Mesothelial cell of epicardium (in vitro differentiated cells): ENCODE measurements at regions not wholly inside any gene's neighbourhood (a gene's known extent, or its start where the extent isn't known, plus 50 kb on each side); places are given as distances from the start of the nearest gene placed in this dataset.

Experiments
- DNase-seq, 2 experiments: peaks; one replicate each; pipeline ENCODE4 v3.0.0; 2021; ENCODE audit warnings: low spot score in 2 of 2; ENCODE audit not compliant: unreplicated experiment in 2 of 2
- H3K27ac Mint-ChIP-seq: 2 replicates; pipeline ENCODE4 v1.8.0; 2021; ENCODE audit warnings: mixed read lengths
- H3K27me3 Mint-ChIP-seq: 2 replicates; pipeline ENCODE4 v1.8.0; 2021; ENCODE audit warnings: low read depth, mixed read lengths
- H3K36me3 Mint-ChIP-seq: 2 replicates; pipeline ENCODE4 v1.8.0; 2021; ENCODE audit warnings: mixed read lengths
- H3K4me1 Mint-ChIP-seq: 2 replicates; pipeline ENCODE4 v1.8.0; 2021; ENCODE audit warnings: mixed read lengths
- H3K4me3 Mint-ChIP-seq: 2 replicates; pipeline ENCODE4 v1.8.0; 2021; ENCODE audit warnings: mild to moderate bottlenecking, moderate library complexity, mixed read lengths
- H3K9me3 Mint-ChIP-seq: 2 replicates; pipeline ENCODE4 v1.8.0; 2021; ENCODE audit warnings: mixed read lengths
- TF ChIP-seq, protein P1 (sequence below): fragments of 200-600 bp; sonication (generic); IDR thresholded peaks from one replicate; pipeline ENCODE4 v1.5.0; 2021; ENCODE audit warnings: antibody characterized with exemption; ENCODE audit not compliant: unreplicated experiment

DNA sequence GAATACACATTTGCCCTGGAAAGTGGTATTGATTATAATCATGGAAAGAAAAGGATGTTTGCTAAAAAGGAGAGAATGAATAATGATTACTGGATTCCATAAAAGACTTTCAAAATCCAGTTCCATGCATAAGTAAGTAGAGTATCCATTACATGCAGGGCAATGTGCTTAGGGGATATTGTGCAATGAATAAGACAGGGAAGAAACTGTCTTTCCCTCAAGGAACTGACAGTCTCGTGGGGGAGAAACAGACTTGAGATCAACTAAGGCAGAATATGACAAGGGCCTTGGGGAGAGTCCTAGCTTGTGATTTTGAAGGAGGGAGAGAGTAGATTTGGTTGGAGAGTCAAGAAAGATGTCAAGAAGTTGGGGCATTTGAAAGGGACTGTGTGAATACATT lies 130.6 kb downstream of the SPP2 start:
- Mint-ChIP-seq H3K36me3 (no peaks in the 10 kb centered on the region), H3K4me3 (no peak overlapping the region), H3K27ac (no peak overlapping the region), H3K27me3 (peaks cover 2% of the 10 kb centered on the region), H3K9me3 (no peaks in the 10 kb centered on the region), H3K4me1 (peaks cover 10% of the 10 kb centered on the region)
- TF ChIP-seq, protein P1, sequence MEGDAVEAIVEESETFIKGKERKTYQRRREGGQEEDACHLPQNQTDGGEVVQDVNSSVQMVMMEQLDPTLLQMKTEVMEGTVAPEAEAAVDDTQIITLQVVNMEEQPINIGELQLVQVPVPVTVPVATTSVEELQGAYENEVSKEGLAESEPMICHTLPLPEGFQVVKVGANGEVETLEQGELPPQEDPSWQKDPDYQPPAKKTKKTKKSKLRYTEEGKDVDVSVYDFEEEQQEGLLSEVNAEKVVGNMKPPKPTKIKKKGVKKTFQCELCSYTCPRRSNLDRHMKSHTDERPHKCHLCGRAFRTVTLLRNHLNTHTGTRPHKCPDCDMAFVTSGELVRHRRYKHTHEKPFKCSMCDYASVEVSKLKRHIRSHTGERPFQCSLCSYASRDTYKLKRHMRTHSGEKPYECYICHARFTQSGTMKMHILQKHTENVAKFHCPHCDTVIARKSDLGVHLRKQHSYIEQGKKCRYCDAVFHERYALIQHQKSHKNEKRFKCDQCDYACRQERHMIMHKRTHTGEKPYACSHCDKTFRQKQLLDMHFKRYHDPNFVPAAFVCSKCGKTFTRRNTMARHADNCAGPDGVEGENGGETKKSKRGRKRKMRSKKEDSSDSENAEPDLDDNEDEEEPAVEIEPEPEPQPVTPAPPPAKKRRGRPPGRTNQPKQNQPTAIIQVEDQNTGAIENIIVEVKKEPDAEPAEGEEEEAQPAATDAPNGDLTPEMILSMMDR = no peak
- DNase-seq = no peak

DNA sequence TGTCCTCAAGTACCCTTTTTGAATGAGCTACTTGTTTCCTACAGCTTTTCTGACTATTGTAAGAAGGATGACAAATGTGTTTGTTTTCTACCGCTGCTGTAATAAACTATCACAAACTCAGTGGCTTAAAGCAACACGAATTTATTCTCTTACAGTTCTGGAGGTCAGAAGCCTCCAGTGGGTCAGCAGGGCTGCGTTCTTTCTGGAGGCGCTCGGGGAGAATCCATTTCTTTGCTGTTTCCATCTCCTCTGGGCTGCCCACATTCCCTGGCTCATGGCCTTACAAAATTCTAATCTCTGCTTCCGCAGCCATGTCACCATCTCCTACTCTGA lies 128.5 kb downstream of the SPP2 start:
- H3K4me3 Mint-ChIP-seq = no peak overlapping the region
- no peaks in the 10 kb centered on the region for H3K9me3 Mint-ChIP-seq
- TF ChIP-seq, protein P1 = no peak
- H3K27me3 Mint-ChIP-seq = peaks cover 2% of the 10 kb centered on the region
- no peak overlapping the region for H3K27ac Mint-ChIP-seq
- no peaks in the 10 kb centered on the region for H3K36me3 Mint-ChIP-seq
- peaks cover 15% of the 10 kb centered on the region for H3K4me1 Mint-ChIP-seq
- no peak for DNase-seq

DNA sequence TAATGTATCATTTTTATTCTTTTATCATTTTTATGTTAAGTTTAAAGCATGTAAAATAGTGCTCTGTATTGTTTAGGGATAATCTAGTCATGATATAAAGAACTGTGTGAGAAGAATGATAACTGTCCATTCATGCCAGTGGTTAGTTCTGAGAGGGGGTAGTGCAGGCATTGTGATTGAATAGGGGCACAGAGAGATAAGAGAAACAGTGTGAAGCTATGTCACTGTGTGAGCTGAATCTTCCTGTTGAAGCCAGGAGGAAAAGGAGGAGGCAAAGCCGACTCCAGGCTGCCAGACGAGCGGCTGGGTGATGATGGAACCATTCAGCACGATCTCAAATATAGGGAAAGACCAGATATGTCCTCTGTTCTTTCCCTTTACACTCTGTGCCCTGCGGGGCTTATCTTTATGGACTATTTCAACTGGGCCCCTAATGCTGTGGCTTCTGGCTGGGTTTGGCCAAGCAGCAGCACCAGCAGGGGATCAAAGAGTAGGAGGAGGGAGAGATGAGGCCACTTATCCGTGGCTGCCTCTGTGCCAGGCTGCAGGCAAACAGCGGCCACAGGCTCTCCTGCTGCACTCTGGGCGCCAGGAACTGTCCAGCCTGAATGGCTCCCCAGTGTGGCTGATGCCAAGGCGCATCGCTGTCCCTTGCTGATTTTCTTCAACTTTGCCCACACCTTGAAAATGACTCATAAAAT lies 128.0 kb downstream of the SPP2 start:
- Mint-ChIP-seq H3K27ac (no peak overlapping the region), H3K36me3 (no peaks in the 10 kb centered on the region), H3K9me3 (no peaks in the 10 kb centered on the region), H3K4me3 (no peak overlapping the region), H3K27me3 (peaks cover under 1% of the 10 kb centered on the region), H3K4me1 (peaks cover 16% of the 10 kb centered on the region)
- TF ChIP-seq, protein P1 = no peak
- DNase-seq = no peak

DNA sequence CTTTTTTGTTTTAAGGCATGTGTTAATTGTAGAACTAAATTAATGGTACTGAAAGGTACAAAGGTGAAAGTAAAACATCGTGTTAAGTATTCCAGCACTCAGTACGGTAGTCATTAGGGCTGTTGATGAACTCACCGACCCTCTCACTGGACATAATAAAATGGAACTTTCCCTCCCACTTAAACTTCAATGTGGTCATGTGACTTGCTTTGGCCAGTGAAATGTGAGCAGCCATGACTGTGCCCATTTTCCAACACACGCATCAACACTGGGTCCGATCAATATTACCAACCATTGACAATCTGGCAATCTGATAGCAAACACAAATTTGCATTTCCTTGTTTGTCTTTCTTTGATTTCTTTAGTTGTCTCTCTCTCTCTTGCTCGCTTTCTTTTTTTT lies 125.1 kb downstream of the SPP2 start:
- no peaks in the 10 kb centered on the region for H3K27me3 Mint-ChIP-seq
- H3K4me3 Mint-ChIP-seq = no peak overlapping the region
- no peaks in the 10 kb centered on the region for H3K9me3 Mint-ChIP-seq
- TF ChIP-seq, protein P1 = no peak
- peaks cover 21% of the 10 kb centered on the region for H3K4me1 Mint-ChIP-seq
- no peak for DNase-seq
- H3K36me3 Mint-ChIP-seq = no peaks in the 10 kb centered on the region
- H3K27ac Mint-ChIP-seq = no peak overlapping the region

DNA sequence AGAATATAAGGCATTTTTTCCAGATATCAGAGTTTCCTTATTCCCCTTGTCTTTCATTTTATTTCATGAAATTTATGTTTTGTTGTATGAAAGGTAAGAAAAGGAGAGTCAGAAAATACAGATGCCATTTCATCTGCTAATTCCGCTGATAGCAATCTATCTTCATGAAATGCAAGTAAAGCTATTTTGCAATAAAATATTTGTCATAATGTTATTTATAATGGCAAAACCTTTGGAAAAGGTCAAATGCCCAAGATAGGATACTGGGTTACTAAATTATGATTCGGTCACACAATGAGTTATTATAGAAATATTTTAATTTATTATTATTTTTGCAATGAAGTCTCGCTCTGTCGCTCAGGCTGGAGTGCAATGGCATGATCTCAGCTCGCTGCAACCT lies 124.2 kb downstream of the SPP2 start:
- H3K27me3 Mint-ChIP-seq = no peaks in the 10 kb centered on the region
- no peak overlapping the region for H3K4me3 Mint-ChIP-seq
- no peak for DNase-seq
- TF ChIP-seq, protein P1 = no peak
- no peaks in the 10 kb centered on the region for H3K36me3 Mint-ChIP-seq
- H3K27ac Mint-ChIP-seq = no peak overlapping the region
- H3K9me3 Mint-ChIP-seq = no peaks in the 10 kb centered on the region
- H3K4me1 Mint-ChIP-seq = peaks cover 22% of the 10 kb centered on the region

DNA sequence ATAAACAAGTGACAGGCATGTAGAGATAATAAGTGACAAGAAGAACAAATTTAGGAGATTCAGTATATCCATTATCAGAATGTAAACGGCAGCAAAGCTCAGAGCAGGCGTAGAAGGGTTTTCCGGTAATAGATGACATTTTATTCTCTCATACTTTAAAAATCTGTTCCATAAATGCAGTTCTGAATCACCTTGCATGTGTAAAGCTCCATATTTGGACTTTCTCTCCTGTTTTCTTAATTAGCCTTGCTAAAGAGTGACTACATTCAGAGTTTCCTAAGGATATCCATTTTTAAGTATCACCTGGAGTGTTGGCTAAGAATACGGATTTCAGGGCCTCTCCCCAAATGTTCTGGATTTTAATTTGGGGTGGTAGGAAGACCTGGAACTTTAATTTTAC lies 122.0 kb downstream of the SPP2 start:
- no peak overlapping the region for H3K4me3 Mint-ChIP-seq
- no peak for DNase-seq

More for the DNA sequence above, 122.0 kb downstream of the SPP2 start:
- Mint-ChIP-seq H3K36me3 (no peaks in the 10 kb centered on the region), H3K27me3 (no peaks in the 10 kb centered on the region), H3K9me3 (no peaks in the 10 kb centered on the region), H3K4me1 (peaks cover 33% of the 10 kb centered on the region), H3K27ac (peak overlapping the region; percentile 3)
- TF ChIP-seq, protein P1 = no peak
